Activated CD8-positive, alpha-beta T cell treated with anti-CD3 and anti-CD28 coated beads for 36 hours (primary cell): ENCODE measurements at regions not wholly inside any gene's neighbourhood (a gene's known extent, or its start where the extent isn't known, plus 50 kb on each side); places are given as distances from the start of the nearest gene placed in this dataset.

ENCODE experiments used
- ATAC-seq: fragments of 200-7000 bp; cut with Tn5 transposase; one replicate; pipeline ENCODE4 v1.10.0; 2021; ENCODE audit warnings: mild to moderate bottlenecking, moderate library complexity
- CTCF ChIA-PET: fragments of 350-600 bp; sonication (Branson Sonifier 250); formaldehyde crosslinking; loops from one replicate; lab custom pipeline; 2021; ENCODE audit warnings: antibody characterized with exemption; lab: Charles Lee
- POLR2A ChIA-PET: fragments of 350-600 bp; sonication (Branson Sonifier 250); formaldehyde crosslinking; loops from one replicate; lab custom pipeline; 2021; ENCODE audit warnings: antibody characterized with exemption; lab: Charles Lee
- DNase-seq: peaks from one replicate; pipeline ENCODE4 v3.0.0-alpha.2; 2020
- H3K27ac Mint-ChIP-seq: one replicate; pipeline ENCODE4 v1.8.0; 2021; ENCODE audit warnings: mild to moderate bottlenecking, mixed read lengths
- H3K27me3 Mint-ChIP-seq: one replicate; pipeline ENCODE4 v1.8.0; 2021; ENCODE audit warnings: mixed read lengths
- H3K36me3 Mint-ChIP-seq: one replicate; pipeline ENCODE4 v1.8.0; 2021; ENCODE audit warnings: low read depth, mixed read lengths
- H3K4me1 Mint-ChIP-seq: one replicate; pipeline ENCODE4 v1.8.0; 2021; ENCODE audit warnings: low read depth, mixed read lengths
- H3K4me3 Mint-ChIP-seq: one replicate; pipeline ENCODE4 v1.8.0; 2021; ENCODE audit warnings: mild to moderate bottlenecking, moderate library complexity, mixed read lengths
- H3K9me3 Mint-ChIP-seq: one replicate; pipeline ENCODE4 v1.8.0; 2021; ENCODE audit warnings: mixed read lengths
- CTCF ChIP-seq: fragments of 200-600 bp; IDR thresholded peaks from one replicate; pipeline ENCODE4 v1.8.0; 2022; ENCODE audit warnings: antibody characterized with exemption, mild to moderate bottlenecking
- intact Hi-C: fragments of 100-400 bp; cut with micrococcal nuclease; formaldehyde crosslinking; loops from one replicate; pipeline ENCODE4 v1.10.0; 2022

GRCh38 chr5:8058616-8059190 lies 189.8 kb downstream of the MTRR start:
- H3K4me1 Mint-ChIP-seq, result no peaks in the 10 kb centered on the region
- POLR2A ChIA-PET, result no interaction called here

DNA sequence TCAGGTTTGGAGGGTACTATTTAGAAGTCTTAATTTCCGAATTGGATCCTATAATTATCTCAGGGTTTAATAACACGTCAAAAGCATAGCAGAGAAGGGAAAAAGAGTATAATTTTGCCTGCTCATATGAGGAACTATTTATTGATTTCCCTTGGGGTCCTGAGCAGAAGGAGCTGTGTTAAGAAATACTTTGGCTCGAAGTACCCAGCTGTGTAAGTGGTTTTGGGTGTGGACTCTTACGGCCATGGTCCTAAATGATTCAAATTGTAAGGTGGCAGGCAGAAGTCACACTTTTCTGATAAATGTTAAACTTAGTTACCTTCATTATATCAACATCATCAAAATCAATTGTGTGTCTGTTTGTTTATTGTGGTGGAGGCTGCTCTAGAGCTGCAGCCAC lies 190.4 kb downstream of the MTRR start:
- Mint-ChIP-seq H3K36me3 (no peaks in the 10 kb centered on the region), H3K4me3 (no peak overlapping the region), H3K27ac (no peak overlapping the region), H3K27me3 (peaks cover 2% of the 10 kb centered on the region), H3K4me1 (no peaks in the 10 kb centered on the region), H3K9me3 (no peaks in the 10 kb centered on the region)
- ChIA-PET POLR2A (no interaction called here), CTCF (no interaction called here)
- intact Hi-C loops, result no loop called here
- TF ChIP-seq CTCF, result no peak
- DNase-seq, result no peak
- ATAC-seq, result no peak

More at GRCh38 chr5:8058616-8059190, 189.8 kb downstream of the MTRR start:
- Mint-ChIP-seq H3K36me3 (no peaks in the 10 kb centered on the region), H3K9me3 (no peaks in the 10 kb centered on the region), H3K4me3 (no peak overlapping the region), H3K27ac (no peak overlapping the region), H3K27me3 (peaks cover 2% of the 10 kb centered on the region)
- no peak for DNase-seq
- TF ChIP-seq CTCF, result no peak
- intact Hi-C loops, result no loop called here
- ATAC-seq, result no peak
- CTCF ChIA-PET, result no interaction called here

- POLR2A ChIA-PET, result no interaction called here
- H3K27me3 Mint-ChIP-seq, result peaks cover 2% of the 10 kb centered on the region
- intact Hi-C loops, result no loop called here
- H3K9me3 Mint-ChIP-seq, result no peaks in the 10 kb centered on the region
- no peaks in the 10 kb centered on the region for H3K36me3 Mint-ChIP-seq
- no peak overlapping the region for H3K27ac Mint-ChIP-seq
- CTCF ChIA-PET, result no interaction called here
- no peaks in the 10 kb centered on the region for H3K4me1 Mint-ChIP-seq
- no peak overlapping the region for H3K4me3 Mint-ChIP-seq
- ATAC-seq (no peak), DNase-seq (no peak)
- no peak for TF ChIP-seq CTCF
Measured at GRCh38 chr5:8060235-8060952, 191.4 kb downstream of the MTRR start.

GRCh38 chr5:8060953-8061429 lies 192.0 kb downstream of the MTRR start:
- CTCF ChIA-PET, result no interaction called here
- no peak overlapping the region for H3K27ac Mint-ChIP-seq
- intact Hi-C loops, result no loop called here

More at GRCh38 chr5:8060953-8061429, 192.0 kb downstream of the MTRR start:
- POLR2A ChIA-PET, result no interaction called here
- H3K27me3 Mint-ChIP-seq, result peaks cover 2% of the 10 kb centered on the region
- H3K4me3 Mint-ChIP-seq, result no peak overlapping the region
- no peaks in the 10 kb centered on the region for H3K9me3 Mint-ChIP-seq
- H3K4me1 Mint-ChIP-seq, result no peaks in the 10 kb centered on the region
- no peak for DNase-seq
- no peak for ATAC-seq
- no peaks in the 10 kb centered on the region for H3K36me3 Mint-ChIP-seq
- TF ChIP-seq CTCF, result no peak
